ENCODE measurements at regions not wholly inside any gene's neighbourhood (a gene's known extent, or its start where the extent isn't known, plus 50 kb on each side); places are given as distances from the start of the nearest gene placed in this dataset.

DNA sequence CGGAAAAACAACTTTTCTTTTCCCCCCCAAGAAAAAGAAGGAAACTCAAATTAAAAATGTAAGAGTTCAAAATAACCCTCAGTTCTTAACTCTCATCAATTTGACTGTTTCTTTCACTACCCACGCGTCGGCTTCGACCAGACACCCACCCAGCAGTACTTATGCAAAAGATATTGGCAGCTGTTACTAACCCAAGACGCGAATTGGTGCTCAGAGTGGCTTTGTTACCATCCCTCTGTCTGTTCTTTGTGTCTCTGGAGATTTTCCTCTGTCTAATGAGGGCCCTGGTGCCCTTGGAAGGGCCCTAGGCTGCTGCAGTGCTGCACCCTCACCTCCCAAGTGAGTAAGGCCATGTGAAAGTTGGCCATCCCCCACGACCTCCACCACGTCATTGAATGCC lies 180.5 kb upstream of the NECTIN1 start:
- no peak overlapping the region for H2AFZ ChIP-seq (ENCODE audit: low read length)
- no peak overlapping the region for H3K23ac ChIP-seq (ENCODE audit: insufficient read length, low read depth, low read length)
- no peak overlapping the region for H3K14ac ChIP-seq (ENCODE audit: insufficient read depth, low read length)
- no peak overlapping the region for H2BK20ac ChIP-seq (ENCODE audit: low read depth, low read length, poor library complexity, severe bottlenecking)
- Mint-ChIP-seq H3K27me3 (ENCODE audit: low read depth) (peaks cover 10% of the 10 kb centered on the region), H3K27ac (no peak overlapping the region), H3K4me1 (peaks cover 27 to 33% of the 10 kb centered on the region in 2 experiments), H3K9me3 (peaks cover 0 to 4% of the 10 kb centered on the region in 2 experiments; a peak in 1 of 5 replicates), H3K36me3 (ENCODE audit: insufficient read depth in 1 of 3, low read depth in 3 of 3) (no peaks in the 10 kb centered on the region; a peak in 1 of 7 replicates), H3K4me3 (no peak overlapping the region)
- H4K91ac ChIP-seq (ENCODE audit: insufficient read length, low read depth, low read length), result no peak overlapping the region
- H2BK5ac ChIP-seq (ENCODE audit: insufficient read length, low read length), result no peak overlapping the region
- no peaks in the 10 kb centered on the region for H4K20me1 ChIP-seq (ENCODE audit: control insufficient read depth, insufficient read depth, insufficient read length)
- no peak overlapping the region for H2BK12ac ChIP-seq (ENCODE audit: insufficient read length, low read depth, low read length)
- H3K4ac ChIP-seq (ENCODE audit: low read depth, low read length), result no peak overlapping the region
- DNase-seq, result no peak
- H2BK15ac ChIP-seq (ENCODE audit: low read depth, low read length), result no peak overlapping the region
- no peak for TF ChIP-seq CTCF (conservative IDR thresholded peaks at IDR 0.05)
- no peaks in the 10 kb centered on the region for H3K9me3 ChIP-seq (ENCODE audit: control insufficient read depth, low read depth, low read length)
- H3T11ph ChIP-seq (ENCODE audit: low read length), result no peak overlapping the region
- no peak overlapping the region for H3K9ac ChIP-seq (ENCODE audit: extremely low read depth, insufficient read length, low read length)
- H3K18ac ChIP-seq (ENCODE audit: insufficient read length, low read depth, low read length), result no peak overlapping the region
- no peaks in the 10 kb centered on the region for H3K23me2 ChIP-seq (ENCODE audit: insufficient read length, low read depth, low read length, poor library complexity, severe bottlenecking)
- H3K79me1 ChIP-seq (ENCODE audit: insufficient read depth, low read depth, low read length, poor library complexity, severe bottlenecking), result no peaks in the 10 kb centered on the region
- H4K5ac ChIP-seq (ENCODE audit: insufficient read length, low read depth, low read length), result no peak overlapping the region
- no peak overlapping the region for H3K56ac ChIP-seq (ENCODE audit: insufficient read length, low read depth, low read length)
- no peak overlapping the region for H4K8ac ChIP-seq (replicated peaks; ENCODE audit: insufficient read length, low read depth, low read length)
- H2AK5ac ChIP-seq (ENCODE audit: insufficient read length, low read length), result no peak overlapping the region
- H3K79me2 ChIP-seq (ENCODE audit: insufficient read depth, low read length), result no peaks in the 10 kb centered on the region
- no peaks in the 10 kb centered on the region for H3K27me3 ChIP-seq (ENCODE audit: insufficient read depth, low read length)
- H3K4me1 ChIP-seq (ENCODE audit: insufficient read depth, low read length), result peaks cover 2% of the 10 kb centered on the region; the same call in 1 of the 2 replicates
- H2BK120ac ChIP-seq (ENCODE audit: low read depth, low read length, poor library complexity, severe bottlenecking), result no peak overlapping the region
- WGBS (ENCODE audit: extremely low coverage, insufficient read length, low lambda C conversion rate), result no CpG with 5 or more reads among the region's 9 CpGs
- no peak overlapping the region for H3K27ac ChIP-seq (ENCODE audit: insufficient read length, low read depth, low read length)
- H3K4me2 ChIP-seq (ENCODE audit: insufficient read depth, insufficient read length, low read length), result no peak overlapping the region
